ENCODE measurements at regions not wholly inside any gene's neighbourhood (a gene's known extent, or its start where the extent isn't known, plus 50 kb on each side); places are given as distances from the start of the nearest gene placed in this dataset.
"Not testable (repeated sequence)": the region's sequence is repeated elsewhere in the genome, so short reads cannot be mapped to it uniquely, and the experiment has no call there.

- no peak for DNase-seq (ENCODE audit: low read depth)
These were observed 215.4 kb downstream of the SNRPN start for GRCh38 chr15:25170113-25170731.

GRCh38 chr15:25170781-25171110 lies 216.0 kb downstream of the SNRPN start:
- DNase-seq (ENCODE audit: low read depth): no peak

- no peak for DNase-seq (ENCODE audit: low read depth)
These were observed 216.5 kb downstream of the SNRPN start for GRCh38 chr15:25171111-25171811.

- no peak for DNase-seq (ENCODE audit: low read depth)
These were observed 217.3 kb downstream of the SNRPN start for GRCh38 chr15:25171856-25172687.

DNA sequence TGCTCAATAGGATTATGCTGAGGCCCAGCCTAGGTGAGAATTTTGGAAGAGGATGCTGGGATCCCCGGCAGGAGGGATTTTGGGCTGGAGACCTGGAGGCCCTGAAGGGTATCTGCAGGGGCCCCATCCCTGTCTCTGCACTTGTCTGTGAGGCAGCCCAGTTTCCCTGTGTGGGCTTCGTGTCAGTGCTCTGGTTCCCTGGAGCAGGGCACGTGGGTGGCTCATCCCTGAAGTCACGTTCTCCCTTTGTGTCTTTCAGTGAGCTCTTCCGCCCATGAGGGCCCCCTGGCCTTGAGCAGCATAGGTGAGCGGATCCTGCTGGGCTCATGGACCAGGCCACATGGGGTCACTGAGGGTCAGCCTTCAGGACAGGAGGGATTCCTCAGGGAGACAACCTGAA lies 217.9 kb downstream of the SNRPN start:
- no peak for DNase-seq (ENCODE audit: low read depth)

GRCh38 chr15:25173241-25174028 lies 218.6 kb downstream of the SNRPN start:
- no peak for DNase-seq (ENCODE audit: low read depth)

DNA sequence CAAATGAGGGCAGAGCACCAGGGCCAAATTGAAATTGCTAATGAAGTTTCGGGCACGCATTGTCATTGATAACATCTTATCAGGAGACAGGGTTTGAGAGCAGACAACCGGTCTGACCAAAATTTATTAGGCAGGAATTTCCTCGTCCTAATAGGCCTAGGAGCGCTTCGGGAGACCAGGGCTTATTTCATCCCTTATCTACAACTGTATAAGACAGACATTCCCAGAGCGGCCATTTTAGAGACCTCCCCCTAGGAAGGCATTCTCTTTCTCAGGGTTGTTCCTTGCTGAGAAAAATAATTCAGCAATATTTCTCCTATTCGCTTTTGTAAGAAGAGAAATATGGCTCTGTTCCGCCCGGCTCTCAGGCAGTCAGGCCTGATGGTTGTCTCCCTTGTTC lies 219.4 kb downstream of the SNRPN start:
- not testable (repeated sequence) for DNase-seq (ENCODE audit: low read depth)

- DNase-seq (ENCODE audit: low read depth): no peak
These were observed 220.4 kb downstream of the SNRPN start for GRCh38 chr15:25175033-25175788.

DNA sequence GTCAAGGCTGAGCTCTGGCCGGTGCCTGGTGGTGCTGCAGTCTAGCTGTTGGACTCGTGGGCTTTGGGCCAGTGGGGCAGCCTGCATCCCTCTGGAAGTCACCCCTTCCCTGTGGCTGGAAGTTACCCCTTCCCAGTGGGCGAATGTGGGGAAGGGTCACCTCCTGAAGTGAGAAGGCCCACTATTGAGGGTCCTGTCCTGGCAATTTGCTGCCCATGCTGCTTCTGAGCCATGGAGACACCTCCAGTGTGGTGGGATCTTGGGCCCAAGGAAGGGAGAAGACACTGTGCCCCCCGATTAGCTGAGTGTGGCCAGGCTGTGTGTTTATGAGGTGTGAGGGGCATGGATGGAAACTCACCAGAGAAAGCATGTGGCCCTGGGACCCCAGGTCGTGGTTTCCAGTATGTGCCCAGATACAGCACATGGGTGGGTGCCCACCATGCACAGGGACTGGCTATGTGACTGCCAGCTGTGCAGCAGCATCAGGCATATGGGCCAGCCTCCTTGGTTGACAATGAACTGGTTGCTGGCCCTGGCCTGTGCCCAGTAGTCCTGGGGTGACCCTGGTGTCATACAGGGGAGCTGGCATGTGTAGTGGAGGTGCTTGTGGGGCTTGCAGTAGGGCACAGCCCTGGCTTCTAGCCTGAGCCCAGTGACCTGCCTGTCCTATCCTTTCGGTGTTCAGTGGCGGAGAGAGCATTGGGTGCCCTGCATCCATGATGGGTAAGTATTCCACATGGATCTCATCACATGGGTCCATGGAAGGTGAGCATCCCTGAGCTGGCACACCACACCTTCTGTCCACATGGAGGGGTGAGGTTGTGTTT lies 221.2 kb downstream of the SNRPN start:
- DNase-seq (ENCODE audit: low read depth): no peak

DNA sequence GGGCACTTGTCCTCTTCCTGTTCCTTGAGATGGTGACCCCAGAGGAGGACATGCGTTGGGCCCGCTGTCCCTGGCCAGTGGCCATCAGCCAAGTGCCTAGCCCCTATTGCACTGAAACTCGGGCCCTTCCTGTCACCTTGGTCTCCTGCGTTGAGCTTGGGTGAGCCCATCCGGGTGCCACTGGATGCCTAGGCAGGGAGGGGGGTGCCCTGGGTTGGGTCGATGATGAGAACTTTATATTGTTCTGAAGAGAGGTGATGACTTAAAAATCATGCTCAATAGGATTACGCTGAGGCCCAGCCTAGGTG lies 221.8 kb downstream of the SNRPN start:
- DNase-seq (ENCODE audit: low read depth): no peak

DNA sequence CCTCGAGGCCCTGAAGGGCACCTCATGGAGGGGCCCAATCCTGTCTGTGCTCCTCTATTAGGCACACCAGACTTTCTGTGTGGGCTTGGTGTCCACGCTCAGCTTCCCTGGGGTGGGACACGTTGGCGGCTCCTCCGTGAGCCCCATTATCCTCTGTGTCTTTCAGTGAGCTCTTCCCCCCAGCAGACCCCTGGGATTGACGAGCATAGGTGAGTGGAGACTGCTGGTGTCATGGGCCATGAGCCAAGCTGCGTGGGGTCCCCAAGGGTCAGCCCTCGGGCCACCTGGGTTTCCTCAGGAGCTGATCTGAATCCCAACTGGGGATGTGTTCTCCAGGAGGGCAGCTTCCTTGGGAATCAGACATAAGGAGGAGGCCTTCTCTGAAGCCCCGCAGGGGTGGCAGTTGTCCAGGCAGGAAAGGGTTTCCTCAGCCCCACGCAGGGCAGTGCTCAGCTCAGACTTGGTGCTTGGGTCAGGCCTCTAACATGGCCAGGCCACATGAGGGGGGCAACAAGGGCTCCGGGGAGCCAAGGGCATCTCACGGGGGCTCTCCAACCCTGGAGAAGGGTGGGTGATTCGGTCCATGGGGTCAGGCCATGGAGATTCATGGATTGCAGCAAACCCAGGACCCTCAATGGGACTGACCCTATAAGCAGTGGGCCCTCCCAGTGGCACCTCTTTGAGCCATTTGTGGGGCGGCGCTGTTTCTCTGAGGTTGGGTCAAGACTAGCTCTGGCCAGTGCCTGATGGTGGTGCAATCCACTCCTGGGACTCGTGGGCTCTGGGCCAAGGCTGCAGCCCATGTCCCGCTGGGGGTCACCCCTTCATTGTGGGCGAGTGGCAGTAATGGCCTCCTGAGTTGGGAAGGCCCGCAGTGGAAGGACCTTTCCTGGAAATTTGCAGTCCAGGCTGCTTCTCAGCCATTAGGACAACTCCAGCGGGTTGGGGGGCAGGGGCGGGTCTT lies 222.5 kb downstream of the SNRPN start:
- no peak for DNase-seq (ENCODE audit: low read depth)

DNA sequence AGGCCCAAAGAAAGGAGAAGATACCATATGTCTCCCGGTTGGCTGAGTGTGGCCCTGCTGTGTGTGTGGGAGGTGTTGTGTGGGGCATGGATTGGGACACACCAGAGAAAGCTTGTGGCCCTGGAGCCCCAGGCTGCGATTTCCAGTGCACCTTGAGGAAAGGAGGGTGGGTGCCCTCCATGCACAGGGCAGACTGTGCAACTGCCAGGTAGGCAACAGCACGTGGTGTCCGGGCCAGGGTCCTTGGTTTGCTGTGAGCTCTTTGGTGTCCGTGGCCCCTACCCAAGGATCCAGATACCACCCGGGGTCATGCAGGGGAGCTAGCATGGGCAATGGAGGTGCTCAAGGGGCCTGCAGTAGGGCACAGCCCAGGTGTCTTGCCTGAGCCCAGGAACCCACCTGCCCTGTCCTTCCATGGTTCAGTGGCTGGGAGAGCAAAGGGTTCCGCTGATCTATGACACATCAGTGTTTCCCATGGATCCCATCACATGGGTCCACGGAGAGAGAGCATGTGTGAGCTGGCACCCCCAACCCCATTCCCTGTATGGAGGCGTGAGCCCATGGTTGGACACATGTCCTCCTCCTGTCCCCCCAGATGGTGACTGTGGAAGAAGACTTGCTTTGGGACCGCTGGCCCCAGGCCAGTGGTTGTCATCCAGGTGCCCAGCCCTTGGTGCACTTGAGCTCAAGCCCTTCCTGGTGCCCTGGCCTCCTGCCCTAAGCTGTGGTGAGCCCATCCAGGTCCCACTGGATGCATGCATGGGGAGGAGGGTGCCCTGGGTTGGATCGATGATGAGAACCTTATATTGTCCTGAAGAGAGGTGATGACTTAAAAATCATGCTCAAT lies 223.4 kb downstream of the SNRPN start:
- no peak for DNase-seq (ENCODE audit: low read depth)

GRCh38 chr15:25178835-25179672 lies 224.3 kb downstream of the SNRPN start:
- no peak for DNase-seq (ENCODE audit: low read depth)

- DNase-seq (ENCODE audit: low read depth): no peak
These were observed 225.1 kb downstream of the SNRPN start for GRCh38 chr15:25179673-25180511.

DNA sequence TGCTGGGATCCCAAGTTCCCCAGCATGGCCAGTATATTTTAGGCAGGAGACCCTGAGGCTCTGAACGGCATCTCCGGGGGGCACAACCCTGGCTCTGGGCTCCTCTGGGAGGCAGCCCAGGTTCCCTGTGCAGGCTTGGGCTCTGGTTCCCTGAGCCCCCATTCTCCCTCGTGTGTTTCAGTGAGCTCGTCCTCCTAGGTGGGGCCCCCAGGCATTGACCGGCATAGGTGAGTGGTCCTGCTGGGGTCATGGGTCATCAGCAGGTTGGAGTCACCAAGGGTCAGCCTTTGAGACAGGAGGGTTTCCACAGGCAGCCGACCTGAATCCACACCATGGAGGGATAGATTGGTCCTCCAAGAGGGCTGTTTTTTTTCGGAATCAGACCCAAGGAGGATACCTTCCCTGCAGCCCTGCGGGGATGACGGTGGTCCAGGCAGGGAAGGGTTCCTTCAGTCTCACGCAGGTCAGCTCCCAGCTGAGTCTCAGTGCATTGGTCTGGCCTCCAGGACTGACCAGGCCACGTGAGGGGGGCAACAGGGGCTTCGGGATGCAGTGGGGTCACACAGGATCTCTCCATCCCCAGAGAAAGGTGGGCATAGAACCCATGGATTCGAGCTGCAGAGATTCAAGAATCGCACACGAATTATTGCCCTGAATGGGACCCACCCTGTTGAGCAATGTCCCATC lies 226.0 kb downstream of the SNRPN start:
- no peak for DNase-seq (ENCODE audit: low read depth)
